ENCODE measurements at regions not wholly inside any gene's neighbourhood (a gene's known extent, or its start where the extent isn't known, plus 50 kb on each side); places are given as distances from the start of the nearest gene placed in this dataset.

GRCh38 chr2:64876137-64876647 lies 113.0 kb upstream of the SLC1A4 start:
- Histone ChIP-seq H2AFZ (replicated peaks; ENCODE audit: low read length, poor library complexity) (peak overlapping the region; percentile 80), H3K4me3 (ENCODE audit: insufficient read depth, low read depth, low read length) (no peak overlapping the region), H3K9ac (ENCODE audit: low read depth, low read length) (no peak overlapping the region), H3K79me1 (ENCODE audit: low read depth in 1 of 2, low read length in 2 of 2) (no peaks in the 10 kb centered on the region), H3K27ac (ENCODE audit: insufficient read depth, low read length) (no peak overlapping the region), H2BK120ac (ENCODE audit: low read depth, low read length) (0 out of 2 replicates have a peak overlapping the region, but pooled peaks have one; percentile 17), H3K18ac (ENCODE audit: low read depth, low read length) (no peak overlapping the region), H3K27me3 (ENCODE audit: control insufficient read depth, insufficient read depth, low read length) (peaks cover 25% of the 10 kb centered on the region), H3K4me2 (ENCODE audit: low read depth, low read length) (peak overlapping the region; percentile 25), H3K9me3 (ENCODE audit: control insufficient read depth, insufficient read depth, low read length) (no peaks in the 10 kb centered on the region), H3K36me3 (ENCODE audit: control insufficient read depth, insufficient read depth, low read length) (no peaks in the 10 kb centered on the region), H2BK20ac (ENCODE audit: low read depth, low read length) (no peak overlapping the region), H4K20me1 (ENCODE audit: insufficient read depth, low read length) (peaks cover 8% of the 10 kb centered on the region; the same call in 1 of the 2 replicates), H2BK15ac (ENCODE audit: low read depth, low read length) (no peak overlapping the region), H2AK9ac (replicated peaks; ENCODE audit: low read depth, low read length, poor library complexity) (peak overlapping the region; percentile 58), H4K5ac (ENCODE audit: low read depth, low read length) (no peak overlapping the region), H3K14ac (replicated peaks; ENCODE audit: low read depth, low read length) (peak overlapping the region; percentile 22), H3K56ac (ENCODE audit: extremely low read depth, insufficient read depth, low read length) (no peak overlapping the region), H2BK5ac (ENCODE audit: low read depth, low read length, poor library complexity, severe bottlenecking) (no peak overlapping the region), H4K8ac (ENCODE audit: low read depth in 2 of 2, low read length in 2 of 2) (peak overlapping the region in 1 of 2 experiments; percentile 10; a peak in 1 of 4 replicates), H3K4me1 (ENCODE audit: control insufficient read depth, insufficient read depth, low read length) (peaks cover 5% of the 10 kb centered on the region), H3K23ac (ENCODE audit: low read depth, low read length) (no peak overlapping the region), H2AK5ac (ENCODE audit: low read depth, low read length) (no peak overlapping the region), H3K9me1 (ENCODE audit: insufficient read depth, low read length) (peaks cover 6% of the 10 kb centered on the region; the same call in 1 of the 2 replicates), H4K91ac (ENCODE audit: insufficient read depth, low read depth, low read length) (no peak overlapping the region), H3K4ac (ENCODE audit: low read depth, low read length) (peak overlapping the region; percentile 4; the same call in 1 of the 2 replicates)
- intact Hi-C loops (cut with micrococcal nuclease) (loop anchor here (10.0 kb wide), 1 partner anchor 821 kb away; no protein-coding TSS in a partner anchor), dilution Hi-C loops (cut with HindIII; ENCODE audit: low sequenced_read_pairs, unreplicated experiment) (no loop called here), in situ Hi-C loops (cut with MboI; ENCODE audit: low sequenced_read_pairs) (loop anchor here (5.0 to 25.0 kb wide), 4 partner anchors 279 to 839 kb away; partner anchors contain the start of gene AFTPH)
- no TSS peak for BruUV-seq (replicated peaks)
- no CpG with 5 or more reads among the region's 3 CpGs for WGBS, 2 experiments (ENCODE audit: extremely low coverage in 2 of 2, insufficient read length in 1 of 2)
- no peak for TF ChIP-seq BHLHE40 (IDR thresholded peaks at IDR 0.05; ENCODE audit: low read depth, low read length)
- no peak for TF ChIP-seq NFE2L2 (IDR thresholded peaks at IDR 0.05; ENCODE audit: low read depth, low read length)
- no peak; the same call in 1 of the 2 replicates for TF ChIP-seq MAZ (IDR thresholded peaks at IDR 0.05; ENCODE audit: borderline replicate concordance, low read depth, low read length)
- TF ChIP-seq CTCF (conservative IDR thresholded peaks at IDR 0.05; ENCODE audit: low read depth, low read length): no peak
- no peak for TF ChIP-seq FOS (IDR thresholded peaks at IDR 0.05; ENCODE audit: low read depth, low read length)
- no peak for TF ChIP-seq RFX5 (IDR thresholded peaks at IDR 0.05; ENCODE audit: low read depth, low read length)
- TF ChIP-seq CEBPB (IDR thresholded peaks at IDR 0.05; ENCODE audit: low read depth, low read length): no peak
- TF ChIP-seq MXI1 (IDR thresholded peaks at IDR 0.05; ENCODE audit: borderline replicate concordance, low read depth, low read length): no peak
- no peak for TF ChIP-seq MAFK (IDR thresholded peaks at IDR 0.05; ENCODE audit: low read depth, low read length)
- TF ChIP-seq RAD21 (IDR thresholded peaks at IDR 0.05; ENCODE audit: low read length): no peak
- no peak for TF ChIP-seq RCOR1 (IDR thresholded peaks at IDR 0.05; ENCODE audit: insufficient replicate concordance, low read length)
- TF ChIP-seq CHD1 (IDR thresholded peaks at IDR 0.05; ENCODE audit: low read depth, low read length): no peak
- no peak for TF ChIP-seq POLR2A (IDR thresholded peaks at IDR 0.05; ENCODE audit: low read depth, low read length)
- TF ChIP-seq ELK1 (IDR thresholded peaks at IDR 0.05; ENCODE audit: borderline replicate concordance, low read depth, low read length): no peak
- TF ChIP-seq SMC3 (IDR thresholded peaks at IDR 0.05; ENCODE audit: low read depth, low read length): no peak
- DNase-seq (peak; percentile 71), ATAC-seq (ENCODE audit: low read depth) (peak; percentile 69)
- POLR2A ChIA-PET (ENCODE audit: unreplicated experiment): interaction anchor here (0.6 kb wide), 1 partner anchor 119 kb away, joined by 7 read pairs; no protein-coding TSS in a partner anchor
- CTCF ChIA-PET: interaction anchor here (0.6 kb wide), 1 partner anchor 186 kb away, joined by 3 read pairs; no protein-coding TSS in a partner anchor

Measured in IMR-90 (cell line).